ENCODE measurements at regions not wholly inside any gene's neighbourhood (a gene's known extent, or its start where the extent isn't known, plus 50 kb on each side); places are given as distances from the start of the nearest gene placed in this dataset.

GRCh38 chr2:240253583-240254145 is 113.2 kb upstream of the OTOS start:
- TF ChIP-seq CTCF (IDR thresholded peaks at IDR 0.05) (no peak), POLR2A (IDR thresholded peaks at IDR 0.05) (no peak), POLR2AphosphoS5 (IDR thresholded peaks at IDR 0.05) (no peak)
